Naive thymus-derived CD4-positive, alpha-beta T cell (primary cell): ENCODE measurements at regions not wholly inside any gene's neighbourhood (a gene's known extent, or its start where the extent isn't known, plus 50 kb on each side); places are given as distances from the start of the nearest gene placed in this dataset.
"Not testable (repeated sequence)": the region's sequence is repeated elsewhere in the genome, so short reads cannot be mapped to it uniquely, and the experiment has no call there.

ENCODE experiments used
- ATAC-seq: fragments of 150-1000 bp; cut with Tn5 transposase; 2 replicates; pipeline ENCODE4 v1.10.0; 2021; ENCODE audit warnings: mild to moderate bottlenecking, moderate library complexity
- CTCF ChIA-PET: fragments of 350-600 bp; sonication (Branson Sonifier 250); formaldehyde crosslinking; loops from one replicate; lab custom pipeline; 2021; ENCODE audit warnings: antibody characterized with exemption; lab: Charles Lee
- POLR2A ChIA-PET: fragments of 350-600 bp; sonication (Branson Sonifier 250); formaldehyde crosslinking; loops from one replicate; lab custom pipeline; 2021; ENCODE audit warnings: antibody characterized with exemption, inconsistent platforms; lab: Charles Lee
- DNase-seq, 9 donors: peaks; one replicate each; pipeline versions ENCODE4 v3.0.0 to v3.0.0-alpha.2; 2020 to 2022; ENCODE audit warnings: mixed read lengths in 1 of 9
- H3K27ac ChIP-seq: one replicate; pipeline ENCODE4 v1.7.0; 2013; ENCODE audit warnings: mild to moderate bottlenecking, low read depth, low read length, moderate library complexity
- H3K27me3 ChIP-seq, 2 donors: one replicate each; pipeline ENCODE4 v1.7.0; 2013; ENCODE audit warnings: low read length in 2 of 2, mild to moderate bottlenecking in 2 of 2, moderate library complexity in 2 of 2; ENCODE audit not compliant: control insufficient read depth in 2 of 2, insufficient read depth in 2 of 2
- H3K36me3 ChIP-seq, 3 experiments: 1 replicate in 2 of 3; 2 replicates in 1 of 3; pipeline ENCODE4 v1.7.0; 2013; ENCODE audit warnings: low read length in 3 of 3, mild to moderate bottlenecking in 3 of 3, moderate library complexity in 1 of 3; ENCODE audit not compliant: insufficient read depth in 3 of 3, control insufficient read depth in 2 of 3
- H3K4me1 ChIP-seq, 2 donors: one replicate each; pipeline ENCODE4 v1.7.0; 2013; ENCODE audit warnings: low read length in 2 of 2, mild to moderate bottlenecking in 2 of 2, moderate library complexity in 1 of 2; ENCODE audit not compliant: control insufficient read depth in 2 of 2, insufficient read depth in 2 of 2
- H3K4me3 ChIP-seq: 2 replicates; pipeline ENCODE4 v1.7.0; 2013; ENCODE audit warnings: mild to moderate bottlenecking, low read length
- H3K9me3 ChIP-seq, 3 experiments: 1 replicate in 2 of 3; 2 replicates in 1 of 3; pipeline ENCODE4 v1.7.0; 2013; ENCODE audit warnings: low read length in 3 of 3; ENCODE audit not compliant: control insufficient read depth in 2 of 3
- H3K27ac Mint-ChIP-seq, 9 donors: one replicate each; pipeline ENCODE4 v1.8.0; 2020 to 2022; ENCODE audit warnings: mixed read lengths in 9 of 9, mild to moderate bottlenecking in 8 of 9, moderate library complexity in 5 of 9, inconsistent platforms in 2 of 9
- H3K27me3 Mint-ChIP-seq, 5 donors: one replicate each; pipeline ENCODE4 v1.8.0; 2021 to 2022; ENCODE audit warnings: mixed read lengths in 5 of 5, mild to moderate bottlenecking in 1 of 5
- H3K36me3 Mint-ChIP-seq, 5 donors: one replicate each; pipeline ENCODE4 v1.8.0; 2020 to 2022; ENCODE audit warnings: mixed read lengths in 5 of 5, mild to moderate bottlenecking in 3 of 5, inconsistent platforms in 1 of 5
- H3K4me1 Mint-ChIP-seq, 7 donors: one replicate each; pipeline ENCODE4 v1.8.0; 2020 to 2022; ENCODE audit warnings: mixed read lengths in 7 of 7, mild to moderate bottlenecking in 3 of 7, inconsistent platforms in 1 of 7
- H3K4me3 Mint-ChIP-seq, 10 donors: one replicate each; pipeline ENCODE4 v1.8.0; 2020 to 2022; ENCODE audit warnings: mild to moderate bottlenecking in 10 of 10, mixed read lengths in 10 of 10, moderate library complexity in 6 of 10, inconsistent platforms in 2 of 10
- H3K9me3 Mint-ChIP-seq, 11 donors: one replicate each; pipeline ENCODE4 v1.8.0; 2020 to 2022; ENCODE audit warnings: mixed read lengths in 11 of 11, mild to moderate bottlenecking in 4 of 11, inconsistent platforms in 1 of 11, moderate library complexity in 1 of 11
- intact Hi-C, 2 donors: fragments of 100-400 bp; cut with micrococcal nuclease; formaldehyde crosslinking; loops; one replicate each; pipeline ENCODE4 v1.15.1; 2023

- Mint-ChIP-seq H3K4me1 (peaks cover 0 to 46% (median 12%) of the 10 kb centered on the region in 7 donors), H3K4me3 (peak overlapping the region in 1 of 10 donors; percentile 72), H3K27ac (peak overlapping the region in 1 of 9 donors; percentile 92), H3K9me3 (peaks cover 3 to 50% (median 21%) of the 10 kb centered on the region in 11 donors), H3K36me3 (peaks cover 3 to 82% (median 15%) of the 10 kb centered on the region in 5 donors)
- POLR2A ChIA-PET, H3K27me3 ChIP-seq, H3K27ac ChIP-seq, DNase-seq, H3K4me3 ChIP-seq, H3K36me3 ChIP-seq, H3K27me3 Mint-ChIP-seq, ATAC-seq, CTCF ChIA-PET: not testable (repeated sequence)
- intact Hi-C loops: loop anchor here in 1 of 2 donors (2.0 kb wide), 1 partner anchor 19 kb away; no protein-coding TSS in a partner anchor
- Histone ChIP-seq H3K9me3 (peaks cover 0 to 16% (median 0%) of the 10 kb centered on the region in 3 experiments), H3K4me1 (peaks cover 5 to 12% of the 10 kb centered on the region in 2 donors)
These were observed 250.9 kb upstream of the B3GALT2 start for GRCh38 chr1:193437333-193437732.

- DNase-seq (no peak), ATAC-seq (no peak)
- Mint-ChIP-seq H3K9me3 (peaks cover 3 to 54% (median 28%) of the 10 kb centered on the region in 11 donors), H3K36me3 (peaks cover 0 to 82% (median 14%) of the 10 kb centered on the region in 5 donors), H3K27me3 (no peaks in the 10 kb centered on the region), H3K27ac (peak overlapping the region in 2 of 9 donors; percentile 39 to 66), H3K4me1 (peaks cover 0 to 46% (median 12%) of the 10 kb centered on the region in 7 donors), H3K4me3 (peak overlapping the region in 1 of 10 donors; percentile 28)
- Histone ChIP-seq H3K36me3 (no peaks in the 10 kb centered on the region), H3K4me1 (peaks cover 5 to 12% of the 10 kb centered on the region in 2 donors), H3K9me3 (peaks cover 0 to 16% (median 0%) of the 10 kb centered on the region in 3 experiments), H3K27me3 (no peaks in the 10 kb centered on the region), H3K27ac (no peak overlapping the region), H3K4me3 (no peak overlapping the region)
- POLR2A ChIA-PET: no interaction called here
- intact Hi-C loops: loop anchor here in 1 of 2 donors (2.0 kb wide), 2 partner anchors 13 to 17 kb away; no protein-coding TSS in a partner anchor
- CTCF ChIA-PET: no interaction called here
These were observed 249.4 kb upstream of the B3GALT2 start for GRCh38 chr1:193435781-193436180.

- Histone ChIP-seq H3K9me3 (peaks cover 0 to 16% (median 0%) of the 10 kb centered on the region in 3 experiments), H3K4me3 (no peak overlapping the region), H3K27me3 (no peaks in the 10 kb centered on the region), H3K36me3 (no peaks in the 10 kb centered on the region), H3K4me1 (peaks cover 5 to 12% of the 10 kb centered on the region in 2 donors), H3K27ac (no peak overlapping the region)
- Mint-ChIP-seq H3K9me3 (peaks cover 0 to 54% (median 26%) of the 10 kb centered on the region in 11 donors), H3K4me3 (no peak overlapping the region), H3K27ac (peak overlapping the region in 1 of 9 donors; percentile 23), H3K27me3 (no peaks in the 10 kb centered on the region), H3K4me1 (peaks cover 0 to 37% (median 12%) of the 10 kb centered on the region in 7 donors), H3K36me3 (peaks cover 0 to 73% (median 10%) of the 10 kb centered on the region in 5 donors)
- POLR2A ChIA-PET: interaction anchor here (0.5 kb wide), 1 partner anchor 39 kb away, joined by 4 read pairs; no protein-coding TSS in a partner anchor
- DNase-seq (no peak), ATAC-seq (no peak)
- intact Hi-C loops: loop anchor here in 1 of 2 donors (2.0 kb wide), 1 partner anchor 14 kb away; no protein-coding TSS in a partner anchor
- CTCF ChIA-PET: no interaction called here
These were observed 247.9 kb upstream of the B3GALT2 start for GRCh38 chr1:193434319-193434718.

- POLR2A ChIA-PET: interaction anchor here (0.5 kb wide), 1 partner anchor 40 kb away, joined by 4 read pairs; no protein-coding TSS in a partner anchor
- CTCF ChIA-PET: no interaction called here
- no peak overlapping the region for H3K27ac Mint-ChIP-seq
These were observed 247.2 kb upstream of the B3GALT2 start for GRCh38 chr1:193433599-193433998.

GRCh38 chr1:193432979-193433587, 246.7 kb upstream of the B3GALT2 start:
- ATAC-seq: no peak
- H3K27ac ChIP-seq: no peak overlapping the region
- no peaks in the 10 kb centered on the region for H3K36me3 ChIP-seq
- Mint-ChIP-seq H3K4me3 (no peak overlapping the region), H3K4me1 (peaks cover 0 to 26% (median 8%) of the 10 kb centered on the region in 7 donors), H3K9me3 (peaks cover 0 to 51% (median 26%) of the 10 kb centered on the region in 11 donors), H3K27ac (no peak overlapping the region), H3K27me3 (no peaks in the 10 kb centered on the region), H3K36me3 (peaks cover 0 to 72% (median 10%) of the 10 kb centered on the region in 5 donors)
- H3K9me3 ChIP-seq: peaks cover 0 to 16% (median 0%) of the 10 kb centered on the region in 3 experiments
- no peaks in the 10 kb centered on the region for H3K27me3 ChIP-seq
- intact Hi-C loops: no loop called here
- ChIA-PET CTCF (no interaction called here), POLR2A (no interaction called here)
- peaks cover 4 to 5% of the 10 kb centered on the region in 2 donors for H3K4me1 ChIP-seq
- H3K4me3 ChIP-seq: no peak overlapping the region
- no peak for DNase-seq

More at GRCh38 chr1:193433599-193433998, 247.2 kb upstream of the B3GALT2 start:
- Mint-ChIP-seq H3K4me3 (no peak overlapping the region), H3K36me3 (peaks cover 0 to 74% (median 10%) of the 10 kb centered on the region in 5 donors), H3K9me3 (peaks cover 0 to 54% (median 26%) of the 10 kb centered on the region in 11 donors), H3K4me1 (peaks cover 0 to 31% (median 9%) of the 10 kb centered on the region in 7 donors), H3K27me3 (no peaks in the 10 kb centered on the region)
- Histone ChIP-seq H3K4me1 (peaks cover 5 to 10% of the 10 kb centered on the region in 2 donors), H3K27me3 (no peaks in the 10 kb centered on the region), H3K36me3 (no peaks in the 10 kb centered on the region), H3K4me3 (no peak overlapping the region), H3K27ac (no peak overlapping the region), H3K9me3 (peaks cover 0 to 16% (median 0%) of the 10 kb centered on the region in 3 experiments)
- DNase-seq (no peak), ATAC-seq (no peak)
- intact Hi-C loops: no loop called here

- DNase-seq: no peak
- no peak for ATAC-seq
- Mint-ChIP-seq H3K4me3 (no peak overlapping the region), H3K27me3 (no peaks in the 10 kb centered on the region), H3K4me1 (peaks cover 0 to 22% (median 9%) of the 10 kb centered on the region in 7 donors), H3K27ac (peak overlapping the region in 1 of 9 donors; percentile 6), H3K36me3 (peaks cover 0 to 71% (median 9%) of the 10 kb centered on the region in 5 donors), H3K9me3 (peaks cover 0 to 48% (median 23%) of the 10 kb centered on the region in 11 donors)
- Histone ChIP-seq H3K36me3 (no peaks in the 10 kb centered on the region), H3K4me3 (no peak overlapping the region), H3K4me1 (no peaks in the 10 kb centered on the region), H3K27me3 (no peaks in the 10 kb centered on the region), H3K9me3 (peaks cover 0 to 16% (median 0%) of the 10 kb centered on the region in 3 experiments), H3K27ac (no peak overlapping the region)
- intact Hi-C loops: no loop called here
- POLR2A ChIA-PET: no interaction called here
- CTCF ChIA-PET: no interaction called here
These were observed 245.0 kb upstream of the B3GALT2 start for GRCh38 chr1:193431265-193431977.
